Astrocyte of the cerebellum (primary cell): ENCODE measurements at regions not wholly inside any gene's neighbourhood (a gene's known extent, or its start where the extent isn't known, plus 50 kb on each side); places are given as distances from the start of the nearest gene placed in this dataset.

Experiments
- DNase-seq: peaks from one replicate; pipeline ENCODE4 v3.0.0-alpha.2; 2011; ENCODE audit warnings: low read depth
- H3K4me3 ChIP-seq: 2 replicates; pipeline ENCODE4 v1.5.1; 2011; ENCODE audit warnings: mild to moderate bottlenecking, low read depth, low read length, moderate library complexity
- in situ Hi-C: cut with HindIII; loops from 2 replicates; pipeline ENCODE4 v1.10.0; 2017; ENCODE audit warnings: low sequenced_read_pairs
- TF ChIP-seq, protein P1 (sequence below): IDR thresholded peaks from 2 replicates; pipeline ENCODE4 v1.5.1; 2012; ENCODE audit warnings: low read length, low read depth, moderate library complexity, mild to moderate bottlenecking; ENCODE audit errors: missing control alignments

GRCh38 chr22:22759889-22760546 is 115.6 kb downstream of the GGTLC2 start:
- no peak overlapping the region for H3K4me3 ChIP-seq
- TF ChIP-seq, protein P1, sequence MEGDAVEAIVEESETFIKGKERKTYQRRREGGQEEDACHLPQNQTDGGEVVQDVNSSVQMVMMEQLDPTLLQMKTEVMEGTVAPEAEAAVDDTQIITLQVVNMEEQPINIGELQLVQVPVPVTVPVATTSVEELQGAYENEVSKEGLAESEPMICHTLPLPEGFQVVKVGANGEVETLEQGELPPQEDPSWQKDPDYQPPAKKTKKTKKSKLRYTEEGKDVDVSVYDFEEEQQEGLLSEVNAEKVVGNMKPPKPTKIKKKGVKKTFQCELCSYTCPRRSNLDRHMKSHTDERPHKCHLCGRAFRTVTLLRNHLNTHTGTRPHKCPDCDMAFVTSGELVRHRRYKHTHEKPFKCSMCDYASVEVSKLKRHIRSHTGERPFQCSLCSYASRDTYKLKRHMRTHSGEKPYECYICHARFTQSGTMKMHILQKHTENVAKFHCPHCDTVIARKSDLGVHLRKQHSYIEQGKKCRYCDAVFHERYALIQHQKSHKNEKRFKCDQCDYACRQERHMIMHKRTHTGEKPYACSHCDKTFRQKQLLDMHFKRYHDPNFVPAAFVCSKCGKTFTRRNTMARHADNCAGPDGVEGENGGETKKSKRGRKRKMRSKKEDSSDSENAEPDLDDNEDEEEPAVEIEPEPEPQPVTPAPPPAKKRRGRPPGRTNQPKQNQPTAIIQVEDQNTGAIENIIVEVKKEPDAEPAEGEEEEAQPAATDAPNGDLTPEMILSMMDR = no peak
- in situ Hi-C loops = no loop called here

GRCh38 chr22:22761606-22761962 is 117.2 kb downstream of the GGTLC2 start:
- in situ Hi-C loops = no loop called here
- no peak overlapping the region for H3K4me3 ChIP-seq
- DNase-seq = no peak
- TF ChIP-seq, protein P1 = no peak

More at GRCh38 chr22:22759889-22760546, 115.6 kb downstream of the GGTLC2 start:
- DNase-seq = no peak

DNA sequence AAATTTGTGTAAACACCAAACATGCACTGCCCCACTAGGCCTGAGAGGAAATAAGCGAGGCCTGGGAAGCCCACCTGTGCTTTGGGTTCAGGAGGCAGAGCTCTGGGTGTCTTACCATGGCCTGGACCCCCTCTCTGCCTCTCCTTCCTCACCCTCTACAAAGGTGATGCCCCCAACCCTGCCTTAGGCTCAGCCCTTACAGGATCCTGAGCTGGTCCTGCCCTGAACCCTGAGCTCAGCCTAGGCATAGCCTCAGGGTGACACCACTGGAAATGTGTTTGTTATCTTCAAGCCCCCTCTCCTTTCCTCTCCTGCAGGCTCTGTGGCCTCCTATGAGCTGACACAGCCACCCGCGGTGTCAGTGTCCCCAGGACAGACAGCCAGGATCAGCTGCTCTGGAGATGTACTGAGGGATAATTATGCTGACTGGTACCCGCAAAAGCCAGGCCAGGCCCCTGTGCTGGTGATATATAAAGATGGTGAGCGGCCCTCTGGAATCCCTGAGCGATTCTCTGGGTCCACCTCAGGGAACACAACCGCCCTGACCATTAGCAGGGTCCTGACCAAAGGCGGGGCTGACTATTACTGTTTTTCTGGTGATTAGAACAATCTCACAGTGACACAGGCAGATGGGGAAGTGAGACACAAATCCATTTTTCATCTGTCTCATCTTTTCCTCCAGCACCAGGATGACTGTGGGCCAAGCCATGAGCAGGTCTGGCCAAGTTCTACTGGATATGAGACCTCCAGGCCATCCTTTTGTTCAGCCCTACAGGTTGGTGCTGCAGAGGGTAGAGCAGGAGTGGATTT is 117.8 kb downstream of the GGTLC2 start:
- DNase-seq = no peak
- in situ Hi-C loops = no loop called here
- no peak overlapping the region for H3K4me3 ChIP-seq
- TF ChIP-seq, protein P1 = no peak

DNA sequence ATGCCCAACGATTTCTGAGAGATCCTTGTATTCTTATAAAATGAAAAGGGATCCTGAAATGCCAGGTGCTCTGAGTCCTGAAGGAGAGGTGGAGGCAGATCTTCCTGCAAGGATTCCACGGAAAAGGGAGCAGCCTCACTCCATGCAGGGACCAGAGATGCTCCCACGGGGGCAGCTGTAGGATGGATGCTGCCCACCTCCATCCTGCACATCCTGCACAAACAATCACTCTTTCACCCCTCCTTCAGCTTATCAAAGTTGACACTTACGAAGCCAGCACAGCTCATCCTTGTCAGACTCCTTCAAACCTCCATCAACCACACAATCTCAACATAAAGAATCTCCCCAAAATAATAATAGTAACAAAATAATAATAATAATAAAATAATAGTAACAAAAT is 119.1 kb downstream of the GGTLC2 start:
- no peak overlapping the region for H3K4me3 ChIP-seq
- in situ Hi-C loops = no loop called here
- DNase-seq = no peak
- TF ChIP-seq, protein P1 = no peak

- DNase-seq = no peak
- in situ Hi-C loops = no loop called here
- H3K4me3 ChIP-seq = no peak overlapping the region
- TF ChIP-seq, protein P1 = no peak
Observed at GRCh38 chr22:22764085-22764484, 119.7 kb downstream of the GGTLC2 start.

GRCh38 chr22:22767876-22768602 is 119.6 kb upstream of the IGLL5 start:
- no peak for DNase-seq
- in situ Hi-C loops = no loop called here
- TF ChIP-seq, protein P1 = no peak
- H3K4me3 ChIP-seq = no peak overlapping the region
